Tongue (tissue), 1 donor: ENCODE measurements at regions not wholly inside any gene's neighbourhood (a gene's known extent, or its start where the extent isn't known, plus 50 kb on each side); places are given as distances from the start of the nearest gene placed in this dataset.

ENCODE experiments used
- DNase-seq: peaks from one replicate; pipeline ENCODE4 v3.0.0-alpha.2; 2015

DNA sequence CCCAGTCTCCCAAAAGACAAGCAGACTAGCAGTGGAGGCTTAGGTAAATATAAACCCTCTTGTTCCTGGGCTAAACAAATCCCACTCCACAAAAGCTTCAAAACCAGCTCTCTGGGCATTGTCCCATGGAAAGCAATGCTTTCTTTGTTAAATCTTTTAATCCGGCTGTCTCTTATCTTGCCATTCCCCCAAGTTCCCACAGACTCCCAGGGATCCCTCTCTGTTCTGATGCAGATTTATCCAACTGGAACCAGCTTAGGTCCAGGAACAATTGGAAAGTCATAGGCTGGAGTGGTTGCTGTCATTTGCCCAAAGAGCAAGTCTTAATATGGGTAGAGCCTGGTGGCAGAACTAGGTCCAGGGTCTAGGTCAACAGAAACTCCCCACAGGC lies 110.1 kb upstream of the ATP1A1 start:
- no peak for DNase-seq

DNA sequence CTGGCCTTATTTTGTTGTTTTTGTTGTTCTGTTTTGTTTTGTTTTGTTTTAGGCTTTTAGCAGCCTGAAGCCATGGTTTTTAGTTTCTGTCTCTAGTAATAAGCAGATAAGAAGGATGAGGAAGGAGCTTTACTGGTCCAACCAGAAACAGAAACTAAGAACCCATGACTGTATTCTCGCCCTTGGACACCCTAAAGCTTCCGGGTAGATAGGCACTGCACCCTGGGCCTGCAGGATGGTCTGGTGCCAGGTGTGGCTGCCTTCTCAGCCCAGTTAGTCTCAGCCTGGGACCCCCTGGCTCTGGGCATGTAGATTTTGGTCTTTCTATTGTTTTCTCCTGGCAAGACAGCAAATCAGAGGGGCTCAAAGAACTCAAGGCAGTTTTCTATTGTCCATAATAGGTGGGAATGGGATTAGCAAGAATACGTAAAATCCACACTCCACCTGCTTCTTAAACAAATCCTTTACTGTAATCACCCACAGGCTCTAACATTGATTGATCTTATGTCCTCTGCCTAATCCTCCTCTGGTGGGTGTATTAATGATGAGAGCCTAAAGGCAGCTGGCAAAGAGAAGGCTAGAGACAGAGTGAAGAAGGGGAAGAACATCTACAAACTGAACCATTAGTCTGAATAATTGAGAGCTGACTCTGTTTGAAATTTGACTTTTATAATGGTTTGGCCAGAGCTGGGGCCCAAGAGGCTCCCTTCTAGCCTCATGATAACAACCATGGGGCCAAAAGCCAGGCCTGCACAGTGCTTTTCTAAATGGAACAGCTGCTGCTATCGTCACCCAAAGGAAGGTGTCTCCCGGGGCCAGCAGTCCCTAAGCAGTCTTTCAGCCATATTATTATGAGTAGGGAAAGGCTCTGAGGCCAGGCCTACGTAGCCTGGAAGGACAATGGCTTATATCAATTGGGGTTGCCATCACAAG lies 106.8 kb upstream of the ATP1A1 start:
- no peak for DNase-seq

DNA sequence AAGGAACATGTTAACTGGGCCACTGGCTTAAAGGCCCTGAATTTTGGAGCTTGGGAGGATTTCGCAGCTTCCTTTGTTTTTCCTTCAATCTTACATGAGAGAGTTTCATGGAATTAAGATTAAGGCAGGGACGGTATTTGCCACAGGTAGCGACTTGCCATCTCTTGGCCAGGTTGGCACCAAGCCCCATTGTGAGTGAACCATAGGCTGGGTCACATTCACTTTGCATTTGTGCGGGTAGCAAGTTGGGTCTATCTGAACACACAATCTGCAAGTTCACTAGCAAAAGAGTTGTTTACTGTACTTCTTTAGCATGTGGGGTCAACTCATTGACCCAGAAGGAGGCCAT lies 106.2 kb upstream of the ATP1A1 start:
- no peak for DNase-seq

DNA sequence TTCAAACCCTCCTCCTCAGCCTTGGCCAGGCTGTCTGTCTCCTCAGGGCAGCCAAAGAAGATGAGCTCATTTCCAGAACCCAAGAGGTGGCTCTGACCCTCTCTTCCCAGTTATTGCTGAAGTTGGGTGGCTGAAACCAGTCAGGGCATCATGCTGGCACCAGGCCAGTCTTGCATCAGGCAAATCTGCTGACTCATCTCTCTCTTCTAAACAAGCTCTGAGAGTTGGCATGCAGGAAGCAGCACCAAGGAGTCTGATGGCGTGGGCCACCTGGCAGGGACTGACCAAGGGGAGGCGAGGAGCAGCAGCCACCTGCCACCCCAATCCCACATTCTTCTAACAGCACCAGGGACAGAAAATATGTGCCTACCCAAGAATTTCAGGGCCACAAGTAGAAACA lies 104.8 kb upstream of the ATP1A1 start:
- peak; percentile 60 for DNase-seq

DNA sequence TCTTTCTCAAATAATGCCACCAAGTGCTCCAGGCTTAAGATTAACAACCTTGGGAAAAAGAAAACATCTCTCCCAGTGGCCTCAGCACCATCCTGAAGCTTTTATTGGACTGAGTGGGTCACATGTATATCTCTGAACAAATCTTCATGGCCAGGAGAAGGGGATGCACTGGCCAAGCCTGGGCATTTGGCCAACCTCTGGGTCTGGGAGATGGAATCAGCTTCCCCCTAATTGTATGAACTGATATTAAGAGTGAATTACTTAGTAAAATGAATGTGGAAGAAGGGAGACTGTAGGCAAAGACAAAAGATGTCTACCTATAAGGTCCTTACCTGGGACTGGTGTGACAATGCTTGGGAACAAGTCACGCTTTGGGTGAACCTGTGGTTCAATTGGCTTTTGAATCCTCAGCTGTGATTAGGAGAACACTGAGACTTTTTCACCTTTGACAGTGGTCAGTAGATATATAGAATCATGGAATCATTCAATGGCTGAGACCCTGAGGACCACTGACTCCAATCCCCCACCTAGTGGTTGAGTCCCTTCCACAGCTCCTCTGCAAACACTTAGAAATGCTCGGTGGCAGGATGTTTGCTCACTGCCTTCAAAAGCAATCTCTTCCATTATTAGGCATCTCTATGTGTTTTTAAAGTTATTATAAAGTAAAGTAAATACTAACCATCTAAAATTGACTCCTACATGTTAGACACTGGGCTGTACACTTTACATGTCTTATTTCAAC lies 102.6 kb upstream of the ATP1A1 start:
- no peak for DNase-seq

DNA sequence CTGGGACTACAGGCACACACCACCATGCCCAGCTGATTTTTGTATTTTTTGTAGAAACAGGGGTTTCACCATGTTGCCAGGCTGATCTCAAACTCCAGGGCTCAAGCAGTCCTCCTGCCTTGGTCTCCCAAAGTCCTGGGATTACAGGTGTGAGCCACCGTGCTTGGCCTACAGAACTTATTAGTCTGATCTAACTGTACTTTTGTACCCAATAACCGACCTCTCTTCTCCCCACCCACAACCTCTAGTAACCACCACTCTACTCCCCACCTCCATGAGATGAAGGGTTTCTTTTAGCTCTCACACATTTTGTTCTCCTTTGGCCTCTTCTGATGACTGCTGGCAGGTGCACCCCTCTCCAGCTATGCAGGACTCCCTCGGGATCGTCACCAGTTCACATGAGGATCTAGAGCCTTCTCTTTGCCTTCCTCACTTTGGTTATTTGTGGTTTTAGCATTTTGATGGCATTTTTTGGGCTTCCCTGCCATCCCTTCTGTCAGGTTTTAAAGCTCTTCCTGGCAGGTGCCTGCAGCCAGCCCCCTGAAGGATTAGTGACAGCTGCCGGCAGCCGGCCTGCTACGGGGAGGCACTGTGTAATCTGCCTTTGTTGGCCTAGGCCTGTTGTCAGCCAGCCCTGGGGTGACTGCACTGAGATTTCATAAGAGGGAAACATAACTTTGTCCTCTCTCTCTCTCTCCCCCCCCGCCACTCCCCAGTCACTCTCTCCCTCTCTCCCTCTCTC lies 99.8 kb upstream of the ATP1A1 start:
- peak; percentile 78 for DNase-seq

DNA sequence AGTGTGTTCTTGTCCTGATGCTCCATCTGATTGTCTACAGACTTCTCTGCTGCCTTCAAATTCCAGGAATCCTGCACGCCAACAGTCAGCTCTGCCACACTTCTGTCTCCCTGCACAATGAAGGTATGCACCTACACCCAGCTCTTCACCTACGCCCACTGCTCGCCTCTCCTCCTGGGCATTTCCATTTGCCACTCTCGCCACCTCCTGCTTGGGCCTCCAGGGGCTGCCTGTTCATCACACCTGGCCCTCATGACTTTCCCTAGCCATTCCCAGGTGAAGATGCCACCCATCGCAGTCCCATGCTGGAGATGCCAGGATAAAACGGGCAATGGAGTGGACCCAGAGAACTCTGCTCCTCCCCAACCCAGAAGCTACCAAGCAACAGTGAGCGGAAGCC lies 96.5 kb upstream of the ATP1A1 start:
- DNase-seq = no peak

DNA sequence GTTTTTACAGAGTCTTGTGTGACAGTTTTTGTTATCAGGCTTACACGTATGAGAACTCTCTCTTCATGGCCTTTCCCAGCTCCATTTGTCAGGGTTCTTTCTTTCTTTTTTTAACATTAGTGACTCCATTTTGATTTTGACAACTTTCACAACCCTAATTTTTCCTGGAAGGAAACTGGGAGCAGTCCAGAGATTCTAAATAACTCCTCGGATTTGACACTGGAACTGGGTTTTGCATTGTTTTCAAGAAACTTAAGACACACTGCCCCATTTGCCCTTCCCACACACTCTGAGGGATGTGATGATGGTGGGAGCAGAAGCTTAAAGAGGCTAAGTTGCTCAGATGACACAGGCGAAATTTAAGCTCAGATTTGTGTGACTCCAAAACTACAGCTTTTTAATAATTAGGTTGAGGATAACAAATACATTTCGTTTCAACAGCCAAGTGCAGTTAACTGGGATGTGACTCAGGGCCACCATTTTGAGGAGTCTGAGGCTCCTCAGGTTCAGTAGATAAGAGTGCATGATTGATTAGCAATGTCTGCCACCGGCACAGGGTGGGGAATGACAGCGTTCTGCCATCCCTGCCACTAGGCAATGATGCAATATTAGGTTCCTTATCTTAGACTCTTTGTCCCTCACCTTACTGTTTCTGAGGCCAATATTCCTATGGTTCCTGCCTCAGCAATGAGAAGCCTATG lies 95.1 kb upstream of the ATP1A1 start:
- no peak for DNase-seq

DNA sequence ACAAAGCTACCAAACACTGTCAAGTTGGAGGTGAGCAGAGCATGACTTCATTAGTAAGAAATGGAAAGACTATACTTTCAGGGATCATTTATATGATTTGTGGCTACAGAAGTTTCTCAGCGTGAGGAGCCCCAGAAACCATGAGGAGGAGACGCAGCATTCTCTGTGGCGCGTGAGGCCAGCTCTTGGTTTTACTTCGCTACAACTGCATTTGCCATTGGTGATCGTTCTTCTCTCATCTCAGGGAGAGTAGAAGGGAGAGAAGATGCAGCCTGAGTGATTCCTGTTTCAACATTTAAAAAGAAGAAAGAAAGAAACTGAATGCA lies 94.5 kb upstream of the ATP1A1 start:
- no peak for DNase-seq

DNA sequence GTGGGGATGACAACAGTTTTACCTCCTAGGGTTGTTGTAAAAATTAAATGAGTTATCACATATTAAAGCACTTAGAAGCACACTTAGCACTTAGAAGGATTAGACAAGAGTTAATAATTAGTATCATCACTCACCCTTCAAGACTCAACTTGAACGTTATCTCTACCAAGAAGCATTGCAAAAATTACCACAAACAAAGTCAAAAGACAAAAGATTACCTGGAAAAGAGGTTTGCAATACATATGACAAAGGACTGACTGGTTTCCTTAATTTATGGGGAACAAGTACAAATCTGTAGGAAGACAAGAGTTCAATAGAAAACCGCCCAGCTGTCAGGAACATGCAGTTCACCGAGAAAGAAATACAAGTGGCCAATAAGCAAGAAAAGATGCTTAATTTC lies 93.3 kb upstream of the ATP1A1 start:
- no peak for DNase-seq

DNA sequence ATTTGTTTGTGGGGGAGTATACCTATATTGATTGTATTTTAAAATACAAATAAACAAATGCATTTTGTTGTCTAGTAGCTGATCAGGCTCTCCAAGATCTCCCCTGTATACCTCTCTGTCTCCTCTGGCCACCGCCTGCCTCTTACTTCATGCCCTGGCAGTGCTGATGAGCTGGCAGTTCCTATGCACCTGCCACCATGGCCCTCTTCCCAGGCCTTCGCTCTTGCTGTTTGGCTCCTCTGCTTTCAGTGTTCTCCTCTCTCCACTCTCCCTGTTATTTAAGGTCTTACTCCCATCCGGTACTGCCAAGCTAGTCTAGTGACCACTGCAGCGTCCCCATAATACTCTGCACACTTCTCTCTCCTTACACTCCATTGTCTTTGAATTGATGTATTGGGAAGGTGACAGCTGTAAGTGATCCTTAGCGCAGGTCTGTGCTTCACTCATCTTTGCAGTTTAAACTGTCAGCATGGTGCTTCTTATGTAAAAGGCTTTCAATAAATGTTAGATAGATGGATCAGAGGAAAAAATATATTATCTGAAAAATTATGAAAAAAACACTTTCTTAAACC lies 88.1 kb upstream of the ATP1A1 start:
- DNase-seq = peak; percentile 32

DNA sequence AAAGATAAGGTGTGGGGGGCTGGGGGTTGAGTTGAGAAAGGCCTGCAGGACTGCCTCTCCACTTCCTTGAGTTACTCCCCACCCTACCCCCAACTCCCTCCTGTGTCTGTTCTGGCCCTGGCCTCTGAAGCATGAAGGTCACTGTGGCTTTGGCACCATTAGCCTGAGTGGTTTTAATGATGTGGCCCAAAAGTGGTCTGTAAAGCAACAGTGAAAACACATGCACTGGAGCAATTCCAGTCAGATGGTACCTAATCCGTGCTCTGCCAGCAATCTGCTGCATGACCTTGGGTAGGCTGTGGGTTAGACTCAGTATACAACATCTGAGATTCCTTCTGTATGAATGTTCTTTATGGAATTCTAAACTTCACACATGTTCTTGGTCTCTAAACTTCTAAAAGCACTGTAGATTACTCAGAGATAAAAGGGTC lies 86.5 kb upstream of the ATP1A1 start:
- no peak for DNase-seq

DNA sequence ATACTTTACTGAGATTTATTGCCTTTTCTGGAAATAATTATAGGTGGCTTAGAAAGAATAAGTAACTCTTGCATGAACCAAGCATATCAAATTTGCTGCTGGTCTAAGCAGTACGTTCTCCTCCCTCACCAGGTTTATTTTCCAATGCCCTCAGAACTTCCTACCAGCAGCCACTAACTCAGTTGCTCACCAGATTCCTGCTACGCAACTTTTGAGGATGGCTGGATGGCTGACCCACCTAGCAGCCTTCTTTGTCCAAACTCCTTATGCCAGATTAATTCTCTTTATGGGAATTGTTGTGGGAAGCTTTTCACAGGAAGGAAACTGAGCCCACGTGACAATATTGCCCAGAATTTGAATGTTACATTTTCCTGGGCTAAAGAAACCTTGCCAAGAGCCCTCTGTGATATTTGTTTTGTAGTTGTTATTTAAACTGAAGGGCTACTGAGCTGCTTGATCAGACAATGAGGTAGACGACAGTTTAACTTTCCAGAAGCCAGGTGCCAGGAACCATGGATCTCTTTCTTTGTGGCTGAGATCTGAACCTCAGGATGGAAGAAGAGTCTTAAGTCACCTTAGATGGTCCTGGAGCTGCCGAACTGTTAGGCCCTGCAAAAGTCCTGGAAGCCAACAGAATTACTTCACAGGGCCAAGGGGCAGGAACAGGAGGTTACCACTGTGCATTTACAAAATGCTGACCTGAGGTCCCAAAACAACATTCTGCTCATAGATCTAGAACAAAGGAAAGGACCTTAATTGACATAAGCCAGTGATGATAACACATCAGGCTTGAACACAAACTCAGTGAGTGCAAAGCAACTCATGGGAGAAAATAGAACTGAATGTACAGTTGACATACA lies 85.5 kb upstream of the ATP1A1 start:
- no peak for DNase-seq

DNA sequence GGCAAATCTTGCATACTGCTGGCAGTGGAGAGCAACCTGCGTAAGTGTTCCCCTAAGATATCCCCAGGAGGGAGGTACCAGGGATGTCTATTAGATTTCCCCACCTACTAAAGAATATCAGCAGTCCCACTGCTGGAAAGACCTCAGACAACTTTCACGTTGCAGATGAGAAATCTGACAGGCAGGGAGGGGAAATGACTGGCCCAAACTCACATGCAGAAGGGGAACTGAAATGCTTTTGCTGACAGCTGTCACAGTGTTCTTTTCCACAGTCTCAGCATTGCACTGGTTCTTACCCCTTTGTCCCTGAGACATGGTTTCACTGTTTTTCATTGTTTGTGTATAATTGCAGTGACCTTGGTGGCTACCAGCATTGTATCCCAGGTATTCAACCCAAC lies 84.8 kb upstream of the ATP1A1 start:
- DNase-seq = no peak

DNA sequence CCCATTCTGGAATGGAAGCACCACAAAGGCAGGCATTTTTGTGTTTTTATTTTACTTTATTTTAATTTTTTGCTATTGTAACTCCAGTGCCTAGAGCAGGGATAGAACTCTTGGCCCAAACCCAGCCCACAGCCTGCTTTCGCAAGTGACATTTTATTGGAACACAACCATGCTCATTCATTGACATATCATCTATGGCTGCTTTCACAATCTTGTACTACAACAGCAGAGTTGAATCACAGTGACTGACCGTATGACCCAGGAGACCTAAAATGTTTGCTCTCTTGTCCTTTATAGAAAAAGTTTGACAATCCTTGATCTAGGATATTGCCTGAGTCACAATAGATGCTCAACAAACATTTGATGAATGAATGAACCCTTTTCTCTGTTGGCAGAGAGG lies 83.9 kb upstream of the ATP1A1 start:
- no peak for DNase-seq

DNA sequence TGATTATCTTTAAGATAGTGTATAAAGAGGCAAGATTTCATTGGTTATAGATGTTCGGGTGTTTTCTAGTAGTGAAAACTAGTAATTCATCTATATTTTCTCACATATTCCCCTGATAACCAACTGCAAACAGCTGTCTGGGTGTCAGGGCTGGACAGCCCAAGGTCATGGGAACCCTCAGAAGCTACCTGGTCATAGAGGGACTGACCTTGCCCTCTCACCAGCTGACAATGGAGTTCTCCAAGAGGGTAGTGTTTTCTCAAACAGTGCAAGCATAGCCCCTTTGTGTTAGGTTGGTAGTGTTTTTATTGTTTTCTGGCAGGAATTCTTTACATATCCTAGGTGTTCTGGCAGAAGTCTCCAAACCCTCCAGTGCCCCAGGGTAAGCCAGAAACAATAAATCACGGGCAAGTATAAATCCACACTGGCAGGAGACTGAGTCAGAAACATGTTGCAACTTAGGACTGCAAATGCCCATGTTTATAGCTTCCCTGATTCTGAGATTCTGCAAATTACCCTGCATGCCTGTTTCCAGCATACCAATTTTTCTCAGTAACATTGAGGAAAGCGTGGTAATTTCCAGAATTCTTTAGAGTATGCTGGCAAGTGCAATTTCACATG lies 82.8 kb upstream of the ATP1A1 start:
- DNase-seq = no peak

DNA sequence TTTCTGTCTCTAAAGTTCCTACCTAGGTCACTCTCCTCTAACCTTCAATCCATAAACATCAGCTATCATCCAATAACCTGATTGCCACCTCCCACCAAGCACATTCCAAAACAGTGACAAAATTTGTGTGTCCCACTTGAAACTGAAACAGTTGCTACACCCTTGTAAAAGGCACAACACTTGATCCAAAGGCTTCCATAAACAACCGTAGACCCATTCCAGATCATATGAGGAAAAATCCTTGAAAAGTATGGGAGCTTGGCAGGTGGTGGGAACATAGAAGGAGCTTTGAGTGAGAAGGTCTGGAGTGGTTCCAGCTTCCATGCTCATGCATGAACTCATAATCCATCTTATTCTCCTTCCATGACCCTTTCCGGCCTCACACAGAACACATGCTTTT lies 82.0 kb upstream of the ATP1A1 start:
- DNase-seq = peak; percentile 29

DNA sequence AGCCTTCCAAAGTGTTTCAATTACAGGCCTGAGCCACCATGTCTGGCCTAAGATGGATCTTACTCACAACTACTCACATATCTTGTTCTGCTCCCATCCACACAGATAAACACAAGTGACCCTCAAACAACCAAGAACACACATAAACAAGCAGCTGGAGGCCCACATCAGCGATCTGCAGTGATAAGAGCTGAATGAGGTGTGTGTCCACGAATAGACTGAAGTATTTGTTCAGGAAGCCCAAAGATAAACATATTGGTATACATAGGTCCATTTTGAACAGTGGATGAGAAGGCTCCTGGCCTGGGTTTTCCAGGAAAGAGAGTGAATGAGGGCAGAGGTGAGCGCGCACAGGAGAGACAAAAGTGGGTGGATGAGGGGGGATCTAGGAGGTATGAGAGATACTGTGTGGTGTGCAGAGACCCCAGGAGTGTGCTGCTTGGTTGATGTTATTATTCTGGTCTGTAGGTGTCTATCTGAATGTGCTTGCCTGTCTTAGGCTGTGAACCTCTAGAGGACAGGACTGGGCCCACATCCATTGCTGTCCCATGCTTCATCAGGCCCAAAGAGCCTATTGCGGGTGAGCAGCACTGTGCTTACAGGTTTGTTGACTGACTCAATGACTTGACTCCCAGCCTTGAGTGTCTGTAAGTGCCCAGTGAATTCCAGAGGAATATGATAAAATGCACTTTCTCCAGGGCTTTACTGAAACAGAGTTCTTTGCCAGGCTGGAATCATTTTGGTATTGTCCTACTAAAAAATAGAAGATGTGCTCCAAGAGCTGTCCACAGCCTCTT lies 79.9 kb upstream of the ATP1A1 start:
- DNase-seq = no peak

DNA sequence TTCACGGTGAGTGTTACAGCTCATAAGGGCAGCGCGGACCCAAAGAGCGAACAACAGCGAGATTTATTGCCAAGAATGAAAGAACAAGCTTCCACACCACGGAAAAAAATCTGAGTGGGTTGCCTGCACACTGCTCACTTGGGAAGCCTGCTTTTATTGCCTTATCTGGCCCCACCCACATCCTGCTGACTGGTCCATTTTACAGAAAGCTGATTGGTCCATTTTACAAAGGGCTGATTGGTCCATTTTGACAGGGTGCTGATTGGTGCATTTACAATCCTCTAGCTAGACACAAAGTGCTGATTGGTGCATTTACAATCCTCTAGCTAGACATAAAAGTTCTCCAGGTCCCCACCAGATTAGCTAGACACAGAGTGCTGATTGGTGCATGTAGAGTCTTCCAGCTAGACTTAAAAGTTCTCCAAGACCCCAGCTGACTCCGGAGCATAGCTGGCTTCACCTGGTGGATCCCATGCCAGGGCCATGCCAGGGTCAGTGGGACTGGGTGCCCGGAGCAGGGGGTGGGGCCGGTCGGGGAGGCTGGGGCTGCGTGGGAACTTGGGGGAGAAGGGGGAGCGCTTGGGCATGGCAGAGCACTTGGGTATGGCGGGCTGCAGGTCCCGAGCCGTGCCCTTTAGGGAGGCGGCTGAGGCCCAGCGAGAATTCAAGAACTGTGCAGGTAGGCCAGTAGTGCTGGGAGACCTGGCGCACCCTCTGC lies 75.4 kb upstream of the ATP1A1 start:
- DNase-seq = no peak
